ENCODE measurements at regions not wholly inside any gene's neighbourhood (a gene's known extent, or its start where the extent isn't known, plus 50 kb on each side); places are given as distances from the start of the nearest gene placed in this dataset.

GRCh38 chr9:107389617-107390071, 99.9 kb downstream of the KLF4 start:
- no peak for TF ChIP-seq POLR2A (IDR thresholded peaks at IDR 0.05)
- TF ChIP-seq CTCF (IDR thresholded peaks at IDR 0.05): peak in 1 of 6 experiments; percentile 6
